H4 (cell line): ENCODE measurements at regions not wholly inside any gene's neighbourhood (a gene's known extent, or its start where the extent isn't known, plus 50 kb on each side); places are given as distances from the start of the nearest gene placed in this dataset.
A peak's percentile ranks its signal among the peaks of the same experiment; 100 is the strongest.
"Not testable (repeated sequence)": the region's sequence is repeated elsewhere in the genome, so short reads cannot be mapped to it uniquely, and the experiment has no call there.

ENCODE experiments used
- DNase-seq: peaks from one replicate; pipeline ENCODE4 v3.0.0-alpha.2; 2015; ENCODE audit warnings: low spot score

- no peak for DNase-seq
Measured at GRCh38 chr4:83921124-83921523, 385.2 kb downstream of the GPAT3 start.

- DNase-seq: no peak
Measured at GRCh38 chr4:83920375-83920774, 384.5 kb downstream of the GPAT3 start.

GRCh38 chr4:83917572-83917971 lies 381.7 kb downstream of the GPAT3 start:
- DNase-seq: peak; percentile 78

GRCh38 chr4:83910693-83911092 lies 374.8 kb downstream of the GPAT3 start:
- no peak for DNase-seq

- no peak for DNase-seq
Measured at GRCh38 chr4:83906561-83906960, 370.7 kb downstream of the GPAT3 start.

- DNase-seq: peak; percentile 37
Measured at GRCh38 chr4:83905952-83906351, 370.0 kb downstream of the GPAT3 start.

- not testable (repeated sequence) for DNase-seq
Measured at GRCh38 chr4:83903740-83904139, 367.8 kb downstream of the GPAT3 start.

- DNase-seq: no peak
Measured at GRCh38 chr4:83894831-83895230, 358.9 kb downstream of the GPAT3 start.

- no peak for DNase-seq
Measured at GRCh38 chr4:83890816-83891215, 354.9 kb downstream of the GPAT3 start.

GRCh38 chr4:83890231-83890630 lies 354.3 kb downstream of the GPAT3 start:
- DNase-seq: no peak

- peak; percentile 18 for DNase-seq
Measured at GRCh38 chr4:83889802-83890201, 353.9 kb downstream of the GPAT3 start.

GRCh38 chr4:83885256-83886182 lies 349.6 kb downstream of the GPAT3 start:
- DNase-seq: no peak

- no peak for DNase-seq
Measured at GRCh38 chr4:83876047-83876446, 340.1 kb downstream of the GPAT3 start.

GRCh38 chr4:83875437-83875836 lies 339.5 kb downstream of the GPAT3 start:
- DNase-seq: no peak

- no peak for DNase-seq
Measured at GRCh38 chr4:83873996-83874395, 338.1 kb downstream of the GPAT3 start.

GRCh38 chr4:83870328-83870950 lies 334.5 kb downstream of the GPAT3 start:
- no peak for DNase-seq

- no peak for DNase-seq
Measured at GRCh38 chr4:83866834-83867621, 331.1 kb downstream of the GPAT3 start.

- no peak for DNase-seq
Measured at GRCh38 chr4:83865417-83866150, 329.7 kb downstream of the GPAT3 start.

- no peak for DNase-seq
Measured at GRCh38 chr4:83864097-83864817, 328.3 kb downstream of the GPAT3 start.

- DNase-seq: no peak
Measured at GRCh38 chr4:83862471-83862870, 326.6 kb downstream of the GPAT3 start.

GRCh38 chr4:83860200-83860599 lies 324.3 kb downstream of the GPAT3 start:
- DNase-seq: no peak
